HepG2 (cell line): ENCODE measurements at regions not wholly inside any gene's neighbourhood (a gene's known extent, or its start where the extent isn't known, plus 50 kb on each side); places are given as distances from the start of the nearest gene placed in this dataset.

Source experiments
- ATAC-seq: fragments of 200-7000 bp; cut with Tn5 transposase; 3 replicates; pipeline ENCODE4 v1.9.1; 2020; ENCODE audit warnings: mild to moderate bottlenecking, moderate library complexity
- BruUV-seq: library from RNA; stranded (reverse); fragments of 400-500 nt; replicated peaks from 2 replicates; lab custom pipeline; 2021; lab: Mats Ljungman, UMichigan
- CTCF ChIA-PET: fragments of 300-600 bp; formaldehyde crosslinking; extraction: SDS; loops from one replicate; lab custom pipeline; 2021; ENCODE audit warnings: low total read pairs, inconsistent platforms, low intra/inter-chr PET ratio; lab: Yijun Ruan, JAX
- POLR2A ChIA-PET: fragments of 350-600 bp; sonication (Branson Sonifier 250); formaldehyde crosslinking; loops from one replicate; lab custom pipeline; 2020; ENCODE audit warnings: antibody characterized with exemption, inconsistent platforms; lab: Yijun Ruan, JAX
- DNase-seq: peaks from one replicate; pipeline ENCODE4 v3.0.0-alpha.2; 2015; ENCODE audit warnings: low spot score
- FAIRE-seq: peaks from 3 replicates; lab custom pipeline; 2011; peaks lifted over from hg19 to GRCh38; lab: Jason Lieb, UNC
- H2AFZ ChIP-seq: one replicate; pipeline ENCODE4 v1.6.1; 2011; ENCODE audit warnings: low read length, inconsistent platforms
- H3K27ac ChIP-seq: fragments of 300-600 bp; 3 replicates; pipeline ENCODE4 v1.8.0; 2011; ENCODE audit warnings: mixed run types, mild to moderate bottlenecking, mixed read lengths, low read length, inconsistent platforms; ENCODE audit not compliant: insufficient read depth; ENCODE audit errors: extremely low read length
- H3K27me3 ChIP-seq, 2 experiments: fragments of 200-600 bp in 1 of 2; 2 replicates in 1 of 2; 3 replicates in 1 of 2; pipeline versions ENCODE4 v1.6.0 to v1.8.0; 2011; ENCODE audit warnings: low read length in 2 of 2, mild to moderate bottlenecking in 2 of 2, moderate library complexity in 2 of 2, inconsistent platforms in 1 of 2; ENCODE audit not compliant: insufficient read depth in 2 of 2, control insufficient read depth in 1 of 2
- H3K36me3 ChIP-seq, 2 experiments: fragments of 200-600 bp in 1 of 2; replicated peaks in 1 of 2; 2 replicates in 1 of 2; 3 replicates in 1 of 2; pipeline versions ENCODE4 v1.5.1 to v1.8.0; 2011; ENCODE audit warnings: low read length in 2 of 2, inconsistent platforms in 1 of 2; ENCODE audit not compliant: insufficient read depth in 2 of 2, control insufficient read depth in 1 of 2
- H3K4me1 ChIP-seq: 2 replicates; pipeline ENCODE4 v1.5.1; 2012; ENCODE audit warnings: low read length, inconsistent platforms; ENCODE audit not compliant: insufficient read depth
- H3K4me2 ChIP-seq: 2 replicates; pipeline ENCODE4 v1.6.0; 2011; ENCODE audit warnings: low read depth, low read length, inconsistent platforms
- H3K4me3 ChIP-seq, 3 experiments: fragments of 200-600 bp in 1 of 3; sonication (generic), shearing (Covaris generic) in 1 of 3; replicated peaks in 1 of 3; 2 replicates each; pipeline ENCODE4 v1.5.1; 2011 to 2016; ENCODE audit warnings: low read length in 3 of 3, inconsistent platforms in 2 of 3, low read depth in 2 of 3, mild to moderate bottlenecking in 2 of 3, control low read depth in 1 of 3, mixed read lengths in 1 of 3; ENCODE audit not compliant: insufficient read depth in 1 of 3
- H3K79me2 ChIP-seq: one replicate; pipeline ENCODE4 v1.6.1; 2011; ENCODE audit warnings: low read length, inconsistent platforms; ENCODE audit not compliant: insufficient read depth
- H3K9ac ChIP-seq: 2 replicates; pipeline ENCODE4 v1.6.0; 2011; ENCODE audit warnings: mild to moderate bottlenecking, low read depth, low read length, inconsistent platforms; ENCODE audit not compliant: insufficient read depth
- H3K9me3 ChIP-seq: 2 replicates; pipeline ENCODE4 v1.5.1; 2012; ENCODE audit warnings: mild to moderate bottlenecking, low read length
- H4K20me1 ChIP-seq: 2 replicates; pipeline ENCODE4 v1.6.0; 2011; ENCODE audit warnings: inconsistent platforms, mild to moderate bottlenecking, low read length, moderate library complexity; ENCODE audit not compliant: insufficient read depth
- ATM ChIP-seq: fragments of 450-650 bp; IDR thresholded peaks from 2 replicates; pipeline ENCODE4 v1.7.1; 2017; ENCODE audit warnings: mild to moderate bottlenecking, borderline replicate concordance
- FOXP1 ChIP-seq, 2 experiments: fragments of 450-650 bp in 1 of 2; IDR thresholded peaks; 2 replicates each; pipeline ENCODE4 v1.6.1; 2017 to 2018; ENCODE audit warnings: antibody characterized with exemption in 1 of 2
- SRSF9 ChIP-seq: fragments of 200-400 bp; formaldehyde crosslinking; IDR thresholded peaks from 2 replicates; pipeline ENCODE4 v1.6.1; 2018; ENCODE audit warnings: borderline replicate concordance, mild to moderate bottlenecking, low read depth, low read length; ENCODE audit not compliant: insufficient read depth, poor library complexity, severe bottlenecking
- ZBTB40 ChIP-seq, 2 experiments: fragments of 450-650 bp in 1 of 2; sonication (generic) in 1 of 2; formaldehyde crosslinking in 1 of 2; IDR thresholded peaks; 2 replicates each; pipeline versions ENCODE4 v1.6.1 to v1.8.0; 2016 to 2022; ENCODE audit warnings: antibody characterized with exemption in 1 of 2, mild to moderate bottlenecking in 1 of 2, missing genetic modification reagents in 1 of 2
- ZNF609 ChIP-seq: sonication (generic); formaldehyde crosslinking; IDR thresholded peaks from 2 replicates; pipeline ENCODE4 v1.4.0; 2020; ENCODE audit warnings: mild to moderate bottlenecking, missing genetic modification reagents, borderline replicate concordance
- ZNF678 ChIP-seq: sonication (generic); formaldehyde crosslinking; IDR thresholded peaks from 2 replicates; pipeline ENCODE4 v1.4.0; 2020; ENCODE audit warnings: mild to moderate bottlenecking, missing genetic modification reagents
- ZNF775 ChIP-seq: sonication (generic); formaldehyde crosslinking; IDR thresholded peaks from 2 replicates; pipeline ENCODE4 v1.4.0; 2020; ENCODE audit warnings: missing genetic modification reagents, mild to moderate bottlenecking, moderate library complexity, borderline replicate concordance
- ZSCAN20 ChIP-seq: sonication (generic); formaldehyde crosslinking; IDR thresholded peaks from 2 replicates; pipeline ENCODE4 v1.4.0; 2020; ENCODE audit warnings: missing genetic modification reagents, mild to moderate bottlenecking, borderline replicate concordance
- WGBS: methylation state at CpG from one replicate; pipeline ENCODE4 v1.1.6; 2017; ENCODE audit warnings: low lambda C conversion rate; 5-methylcytosine and 5-hydroxymethylcytosine counted together
- in situ Hi-C: cut with HindIII; loops from 2 replicates; pipeline ENCODE4 v1.10.0; 2017; ENCODE audit warnings: low pct_unique_long_range_greater_than_20kb; ENCODE audit not compliant: extremely low pct_ligation_motif_present
- intact Hi-C: fragments of 100-400 bp; cut with micrococcal nuclease; formaldehyde crosslinking; loops from one replicate; pipeline ENCODE4 v1.10.0; 2022; ENCODE audit not compliant: unreplicated experiment
- TF ChIP-seq, protein P1 (sequence below): sonication (generic); formaldehyde crosslinking; IDR thresholded peaks from 2 replicates; pipeline ENCODE4 v1.8.1; 2022; ENCODE audit warnings: mild to moderate bottlenecking, missing genetic modification reagents

GRCh38 chr7:56188376-56188775 is 72.2 kb upstream of the NUPR2 start:
- Histone ChIP-seq H3K9me3 (no peaks in the 10 kb centered on the region), H3K9ac (no peak overlapping the region)
- WGBS: 0% methylated on average over 1 of the region's 1 CpG
- TF ChIP-seq FOXP1 (IDR thresholded peaks at IDR 0.05): no peak
- TF ChIP-seq FOXP1 (CRISPR knock-in tag; IDR thresholded peaks at IDR 0.05): no peak
- no peak for TF ChIP-seq ZBTB40 (IDR thresholded peaks at IDR 0.05)
- TF ChIP-seq ZBTB40 (CRISPR knock-in tag; IDR thresholded peaks at IDR 0.05): no peak
- TF ChIP-seq, protein P1, sequence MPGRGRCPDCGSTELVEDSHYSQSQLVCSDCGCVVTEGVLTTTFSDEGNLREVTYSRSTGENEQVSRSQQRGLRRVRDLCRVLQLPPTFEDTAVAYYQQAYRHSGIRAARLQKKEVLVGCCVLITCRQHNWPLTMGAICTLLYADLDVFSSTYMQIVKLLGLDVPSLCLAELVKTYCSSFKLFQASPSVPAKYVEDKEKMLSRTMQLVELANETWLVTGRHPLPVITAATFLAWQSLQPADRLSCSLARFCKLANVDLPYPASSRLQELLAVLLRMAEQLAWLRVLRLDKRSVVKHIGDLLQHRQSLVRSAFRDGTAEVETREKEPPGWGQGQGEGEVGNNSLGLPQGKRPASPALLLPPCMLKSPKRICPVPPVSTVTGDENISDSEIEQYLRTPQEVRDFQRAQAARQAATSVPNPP (CRISPR knock-in tag): no peak
- TF ChIP-seq ZSCAN20: no peak
- no peak for TF ChIP-seq ATM
- no peak for TF ChIP-seq ZNF775 (CRISPR knock-in tag)
- no peak for TF ChIP-seq SRSF9
- TF ChIP-seq ZNF678 (CRISPR knock-in tag): no peak
- TF ChIP-seq ZNF609 (CRISPR knock-in tag): no peak

More at GRCh38 chr7:56188376-56188775, 72.2 kb upstream of the NUPR2 start:
- no peak overlapping the region for H3K4me3 ChIP-seq
- no peaks in the 10 kb centered on the region for H3K27me3 ChIP-seq
- in situ Hi-C loops (no loop called here), intact Hi-C loops (no loop called here)
- no peak for ATAC-seq
- no peak for DNase-seq
- H2AFZ ChIP-seq: no peak overlapping the region
- no peak overlapping the region for H3K4me2 ChIP-seq
- POLR2A ChIA-PET: no interaction called here
- H3K4me1 ChIP-seq: no peaks in the 10 kb centered on the region
- H3K36me3 ChIP-seq: no peaks in the 10 kb centered on the region
- no peak overlapping the region for H3K27ac ChIP-seq
- BruUV-seq: no TSS peak
- H3K79me2 ChIP-seq: no peaks in the 10 kb centered on the region
- H4K20me1 ChIP-seq: no peaks in the 10 kb centered on the region
- no peak for FAIRE-seq
- CTCF ChIA-PET: no interaction called here
